GM23338 (cell line): ENCODE measurements at regions not wholly inside any gene's neighbourhood (a gene's known extent, or its start where the extent isn't known, plus 50 kb on each side); places are given as distances from the start of the nearest gene placed in this dataset.

Source experiments
- CREB1 ChIP-seq: fragments of 250-450 bp; sonication (Bioruptor Pico); IDR thresholded peaks from 2 replicates; pipeline ENCODE4 v1.5.0; 2020; ENCODE audit warnings: low read depth, mild to moderate bottlenecking, moderate library complexity
- CTCF ChIP-seq, 2 experiments: fragments of 200-600 bp in 1 of 2; sonication (generic) in 1 of 2; conservative IDR thresholded peaks; 2 replicates each; pipeline versions ENCODE4 v1.5.1 to v1.6.1; 2016 to 2017; ENCODE audit warnings: antibody characterized with exemption in 2 of 2, low read depth in 2 of 2, mild to moderate bottlenecking in 2 of 2, moderate library complexity in 1 of 2
- EZH2 ChIP-seq: fragments of 200-600 bp; sonication (generic); IDR thresholded peaks from one replicate; pipeline ENCODE4 v1.8.0; 2017; ENCODE audit warnings: antibody characterized with exemption, mild to moderate bottlenecking, low read depth; ENCODE audit not compliant: unreplicated experiment
- EZH2phosphoT487 ChIP-seq: fragments of 200-600 bp; sonication (generic); IDR thresholded peaks from one replicate; pipeline ENCODE4 v1.8.1; 2018; ENCODE audit warnings: antibody characterized with exemption; ENCODE audit not compliant: unreplicated experiment
- JUNB ChIP-seq: IDR thresholded peaks from one replicate; pipeline ENCODE4 v1.6.1; 2016; ENCODE audit warnings: antibody characterized with exemption; ENCODE audit not compliant: unreplicated experiment
- NANOG ChIP-seq: IDR thresholded peaks from 2 replicates; pipeline ENCODE4 v1.6.1; 2016; ENCODE audit warnings: antibody characterized with exemption, borderline replicate concordance
- POLR2AphosphoS5 ChIP-seq: IDR thresholded peaks from 2 replicates; pipeline ENCODE4 v1.6.1; 2016; ENCODE audit warnings: antibody characterized with exemption, low read depth
- REST ChIP-seq: IDR thresholded peaks from one replicate; pipeline ENCODE4 v1.6.1; 2018; ENCODE audit warnings: antibody characterized with exemption; ENCODE audit not compliant: unreplicated experiment
- STAT1 ChIP-seq: IDR thresholded peaks from one replicate; pipeline ENCODE4 v1.6.1; 2016; ENCODE audit warnings: antibody characterized with exemption; ENCODE audit not compliant: unreplicated experiment
- ZNF114 ChIP-seq: fragments of 250-450 bp; sonication (Bioruptor Pico); IDR thresholded peaks from 2 replicates; pipeline ENCODE4 v1.5.0; 2020; ENCODE audit warnings: mild to moderate bottlenecking, moderate library complexity
- ZNF331 ChIP-seq: fragments of 250-450 bp; sonication (Bioruptor Pico); IDR thresholded peaks from 2 replicates; pipeline ENCODE4 v1.5.0; 2020; ENCODE audit warnings: low read depth, mild to moderate bottlenecking, moderate library complexity
- TF ChIP-seq, protein P1 (sequence below): IDR thresholded peaks from 2 replicates; pipeline ENCODE4 v1.6.1; 2016; ENCODE audit warnings: antibody characterized with exemption

DNA sequence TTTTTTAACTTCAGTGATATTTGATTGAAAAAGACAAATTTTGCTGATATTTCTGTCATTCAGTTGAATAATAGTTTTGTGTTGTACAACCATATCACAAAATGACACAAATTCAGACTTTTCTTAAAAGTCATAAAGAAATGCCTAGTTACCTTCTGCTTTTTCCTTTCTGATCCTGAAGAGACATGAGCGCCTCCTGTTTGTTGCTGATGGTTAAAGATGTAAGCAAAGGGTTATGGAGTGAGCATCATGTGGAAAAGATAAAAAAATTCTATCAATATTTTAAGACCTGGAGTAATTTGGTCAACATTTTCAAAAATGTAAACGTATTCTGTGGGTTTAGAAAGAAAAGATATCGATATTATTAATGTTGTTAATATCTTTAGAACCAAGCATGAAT is 669.9 kb upstream of the NR3C2 start:
- TF ChIP-seq POLR2AphosphoS5, result no peak
- TF ChIP-seq CTCF (conservative IDR thresholded peaks at IDR 0.05; ENCODE audit: low read depth in 2 of 2), result peak; percentile 46 to 51
- TF ChIP-seq CREB1, result no peak
- TF ChIP-seq EZH2, result no peak
- no peak for TF ChIP-seq STAT1
- no peak for TF ChIP-seq ZNF114 (CRISPR knock-in tag)
- no peak for TF ChIP-seq REST
- TF ChIP-seq, protein P1, sequence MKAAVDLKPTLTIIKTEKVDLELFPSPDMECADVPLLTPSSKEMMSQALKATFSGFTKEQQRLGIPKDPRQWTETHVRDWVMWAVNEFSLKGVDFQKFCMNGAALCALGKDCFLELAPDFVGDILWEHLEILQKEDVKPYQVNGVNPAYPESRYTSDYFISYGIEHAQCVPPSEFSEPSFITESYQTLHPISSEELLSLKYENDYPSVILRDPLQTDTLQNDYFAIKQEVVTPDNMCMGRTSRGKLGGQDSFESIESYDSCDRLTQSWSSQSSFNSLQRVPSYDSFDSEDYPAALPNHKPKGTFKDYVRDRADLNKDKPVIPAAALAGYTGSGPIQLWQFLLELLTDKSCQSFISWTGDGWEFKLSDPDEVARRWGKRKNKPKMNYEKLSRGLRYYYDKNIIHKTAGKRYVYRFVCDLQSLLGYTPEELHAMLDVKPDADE, result no peak
- TF ChIP-seq EZH2phosphoT487, result no peak
- TF ChIP-seq NANOG, result no peak
- TF ChIP-seq JUNB, result no peak
- no peak for TF ChIP-seq ZNF331 (CRISPR knock-in tag)
